ENCODE measurements at regions not wholly inside any gene's neighbourhood (a gene's known extent, or its start where the extent isn't known, plus 50 kb on each side); places are given as distances from the start of the nearest gene placed in this dataset.

DNA sequence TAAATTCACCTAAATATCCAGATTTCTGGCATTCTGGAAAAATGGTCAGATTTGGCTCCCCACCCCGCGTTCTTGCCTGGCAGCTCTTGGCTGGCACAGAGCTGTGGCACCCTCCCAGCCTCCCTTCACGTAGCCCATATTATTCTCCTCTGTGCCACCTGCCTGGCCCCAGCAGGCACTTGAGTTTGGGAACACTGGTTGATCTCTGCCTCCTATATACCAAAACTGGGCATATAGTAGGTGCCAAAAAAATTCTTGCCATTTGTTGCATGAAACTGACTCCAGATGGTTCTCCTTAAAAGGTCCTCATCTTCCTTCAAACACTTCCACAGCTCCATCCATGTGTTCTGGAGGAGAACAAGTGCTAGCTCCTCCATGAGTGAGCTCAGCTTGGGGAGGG, 167.0 kb downstream of the RPS24 start:
- no peak overlapping the region for H3K4me3 ChIP-seq (ENCODE audit: low read length)
- TF ChIP-seq ZNF274 (IDR thresholded peaks at IDR 0.05; ENCODE audit: low read depth, low read length), result no peak

- no peak for TF ChIP-seq ZNF274 (IDR thresholded peaks at IDR 0.05; ENCODE audit: low read depth, low read length)
- no peak overlapping the region for H3K4me3 ChIP-seq (ENCODE audit: low read length)
Measured at GRCh38 chr10:78202386-78202785, 168.7 kb downstream of the RPS24 start.

DNA sequence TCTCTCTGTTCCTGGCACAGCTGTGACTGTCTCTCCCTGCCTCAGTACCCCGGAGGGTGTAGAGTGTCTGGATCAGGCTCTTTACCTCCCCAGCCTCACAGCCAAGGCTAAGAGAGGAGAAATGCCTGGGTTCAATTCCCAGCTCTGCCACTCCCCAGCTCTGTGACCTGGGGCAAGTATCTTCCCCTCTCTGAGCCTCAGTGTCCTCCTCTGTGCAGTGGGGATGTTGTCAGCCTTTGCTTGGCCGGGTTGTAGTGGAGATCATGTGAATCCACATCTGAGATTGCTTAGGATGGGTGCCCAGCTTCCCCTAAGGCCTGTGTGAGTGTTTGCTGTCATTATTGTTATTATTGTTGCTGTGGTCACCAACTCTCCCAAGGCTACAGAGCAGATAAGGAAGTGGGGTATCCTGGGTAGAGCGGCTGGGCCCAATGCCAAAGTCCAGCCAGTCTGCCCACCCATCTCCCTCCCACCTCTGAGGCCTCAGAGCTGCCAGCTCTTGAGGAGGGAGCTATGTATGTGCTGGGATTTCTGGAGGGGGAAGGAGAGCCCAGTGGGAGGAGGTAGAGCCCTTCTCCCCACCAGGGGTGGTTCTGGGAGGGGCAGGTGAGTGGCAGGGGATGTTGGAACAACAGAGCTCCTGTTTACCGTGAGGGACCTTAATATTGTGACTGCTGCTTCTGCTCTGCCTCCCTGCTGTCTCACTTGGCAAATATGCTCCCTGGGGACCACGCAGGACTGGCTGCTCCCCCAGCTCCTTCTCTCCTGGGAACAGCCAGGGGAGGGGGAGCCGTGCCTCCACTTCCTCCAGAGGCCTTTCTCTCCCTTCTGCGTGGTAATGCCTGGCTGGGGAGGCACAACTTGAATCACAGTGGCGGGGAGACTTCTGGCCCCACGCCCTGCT, 170.5 kb downstream of the RPS24 start:
- no peak for TF ChIP-seq ZNF274 (IDR thresholded peaks at IDR 0.05; ENCODE audit: low read depth, low read length)
- no peak overlapping the region for H3K4me3 ChIP-seq (ENCODE audit: low read length)

DNA sequence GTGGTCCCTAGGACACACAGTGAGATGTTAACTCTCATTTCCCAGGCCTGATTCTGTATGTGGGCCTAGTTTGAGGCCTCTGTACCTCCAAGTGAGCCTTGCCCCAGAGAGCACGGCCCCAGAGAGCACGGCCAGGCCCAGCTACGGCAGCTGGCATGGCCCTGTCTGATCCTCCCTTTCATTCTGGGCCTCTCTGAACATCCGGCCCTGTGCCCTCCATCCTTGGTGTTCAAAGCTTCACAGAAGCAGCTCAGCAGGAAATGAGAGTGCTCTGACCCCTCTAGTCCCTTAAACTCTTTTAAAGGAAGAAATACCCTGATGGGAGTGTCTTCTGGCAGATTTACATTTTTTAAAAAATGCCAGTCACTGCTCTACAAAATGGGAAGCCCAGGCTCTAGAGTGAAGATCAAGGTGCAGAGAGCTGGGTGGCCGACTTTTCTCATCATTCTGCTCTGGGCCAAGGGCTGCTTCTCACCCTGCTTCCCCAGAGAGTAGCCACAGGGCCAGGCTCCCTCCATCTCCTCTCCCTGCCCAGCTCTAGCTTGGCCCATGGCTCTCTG, 171.9 kb downstream of the RPS24 start:
- TF ChIP-seq ZNF274 (IDR thresholded peaks at IDR 0.05; ENCODE audit: low read depth, low read length), result no peak
- H3K4me3 ChIP-seq (ENCODE audit: low read length), result no peak overlapping the region

GRCh38 chr10:78207216-78207615, 173.6 kb downstream of the RPS24 start:
- no peak overlapping the region for H3K4me3 ChIP-seq (ENCODE audit: low read length)
- no peak for TF ChIP-seq ZNF274 (IDR thresholded peaks at IDR 0.05; ENCODE audit: low read depth, low read length)

DNA sequence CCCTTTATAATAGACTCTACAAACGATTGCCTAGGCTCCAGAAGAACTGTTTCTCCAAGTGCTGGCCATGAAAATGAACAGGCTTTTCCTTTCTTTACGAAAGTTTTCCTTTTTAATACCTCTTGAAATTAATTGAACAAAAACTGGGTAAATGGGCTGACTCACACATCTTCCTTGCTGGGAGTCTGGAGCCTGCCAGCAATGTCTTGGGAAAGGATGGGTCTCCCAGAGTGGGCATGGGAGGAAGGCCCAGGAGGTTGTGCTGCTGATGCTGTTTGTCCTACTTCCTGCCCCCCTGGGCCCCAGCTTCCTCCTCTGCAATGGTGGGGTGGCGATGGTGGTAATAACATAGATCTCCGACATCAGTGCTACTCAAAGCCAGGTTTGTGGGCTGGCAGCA, 174.1 kb downstream of the RPS24 start:
- H3K4me3 ChIP-seq (ENCODE audit: low read length), result no peak overlapping the region
- no peak for TF ChIP-seq ZNF274 (IDR thresholded peaks at IDR 0.05; ENCODE audit: low read depth, low read length)

DNA sequence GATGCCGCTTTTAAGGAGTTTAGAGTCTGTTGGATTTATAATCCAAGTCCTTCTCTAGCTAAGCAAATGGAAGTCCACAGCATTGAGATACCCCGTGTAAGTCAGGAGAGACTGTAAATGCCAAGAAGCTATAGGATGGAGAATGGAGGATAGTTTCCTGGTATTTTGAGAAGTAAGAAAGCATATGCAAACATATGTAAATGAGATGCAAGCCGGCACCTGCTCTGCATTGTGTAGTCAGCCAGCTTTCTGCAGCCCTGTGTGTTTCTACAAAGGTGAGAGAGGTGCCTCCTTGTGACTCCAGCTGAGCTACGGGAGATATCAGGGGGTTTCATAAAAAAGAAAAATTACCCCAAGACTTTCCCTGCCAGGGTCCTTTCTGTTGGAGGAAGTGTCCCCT, 176.3 kb downstream of the RPS24 start:
- H3K4me3 ChIP-seq (ENCODE audit: low read length), result no peak overlapping the region
- TF ChIP-seq ZNF274 (IDR thresholded peaks at IDR 0.05; ENCODE audit: low read depth, low read length), result no peak

DNA sequence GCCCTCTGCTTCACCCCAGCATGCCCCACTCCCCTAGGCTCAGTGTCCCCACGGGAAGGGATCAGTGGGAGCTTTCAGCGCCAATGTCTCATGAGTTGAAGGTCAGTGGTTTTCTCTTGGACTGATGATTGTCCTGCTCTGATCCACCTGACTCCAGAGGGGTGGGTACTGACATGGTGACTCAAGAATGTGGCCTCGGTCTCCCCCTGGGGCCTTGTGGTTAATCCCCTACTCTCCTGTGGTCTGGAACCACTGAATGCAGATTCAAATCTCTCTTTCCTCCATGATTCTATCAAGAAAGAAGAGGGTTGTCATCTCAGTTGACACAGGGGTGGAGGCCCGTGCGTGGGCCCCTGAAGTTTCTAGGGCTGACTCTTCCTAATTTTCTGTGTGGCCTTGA, 176.9 kb downstream of the RPS24 start:
- H3K4me3 ChIP-seq (ENCODE audit: low read length), result no peak overlapping the region
- no peak for TF ChIP-seq ZNF274 (IDR thresholded peaks at IDR 0.05; ENCODE audit: low read depth, low read length)

DNA sequence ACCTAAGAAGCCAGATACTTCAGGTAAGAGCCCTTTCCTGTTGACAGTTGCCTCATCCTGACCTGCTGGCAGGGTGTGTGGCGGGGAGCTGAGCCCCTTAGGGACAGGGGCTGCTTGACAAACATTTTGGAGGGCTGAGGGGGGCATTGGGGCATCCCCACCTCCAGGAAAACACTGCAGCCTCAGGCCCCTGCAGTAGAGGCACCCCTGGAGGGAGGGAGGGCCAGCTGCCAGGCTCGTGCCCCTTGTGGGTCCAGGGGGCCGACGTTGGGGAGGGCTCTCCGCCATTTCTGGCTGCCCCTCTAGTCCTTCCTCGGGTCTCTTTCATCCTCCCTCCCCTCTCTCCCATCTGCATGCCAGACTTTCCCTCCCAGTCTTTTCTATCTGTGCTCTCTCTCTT, 177.3 kb downstream of the RPS24 start:
- no peak overlapping the region for H3K4me3 ChIP-seq (ENCODE audit: low read length)
- TF ChIP-seq ZNF274 (IDR thresholded peaks at IDR 0.05; ENCODE audit: low read depth, low read length), result no peak

- no peak for TF ChIP-seq ZNF274 (IDR thresholded peaks at IDR 0.05; ENCODE audit: low read depth, low read length)
- H3K4me3 ChIP-seq (ENCODE audit: low read length), result no peak overlapping the region
Measured at GRCh38 chr10:78211561-78212051, 177.9 kb downstream of the RPS24 start.

GRCh38 chr10:78212060-78212785, 178.6 kb downstream of the RPS24 start:
- TF ChIP-seq ZNF274 (IDR thresholded peaks at IDR 0.05; ENCODE audit: low read depth, low read length), result no peak
- H3K4me3 ChIP-seq (ENCODE audit: low read length), result no peak overlapping the region

GRCh38 chr10:78212786-78213175, 179.1 kb downstream of the RPS24 start:
- H3K4me3 ChIP-seq (ENCODE audit: low read length), result no peak overlapping the region
- TF ChIP-seq ZNF274 (IDR thresholded peaks at IDR 0.05; ENCODE audit: low read depth, low read length), result no peak

GRCh38 chr10:78214955-78215354, 181.3 kb downstream of the RPS24 start:
- H3K4me3 ChIP-seq (ENCODE audit: low read length), result no peak overlapping the region
- no peak for TF ChIP-seq ZNF274 (IDR thresholded peaks at IDR 0.05; ENCODE audit: low read depth, low read length)

DNA sequence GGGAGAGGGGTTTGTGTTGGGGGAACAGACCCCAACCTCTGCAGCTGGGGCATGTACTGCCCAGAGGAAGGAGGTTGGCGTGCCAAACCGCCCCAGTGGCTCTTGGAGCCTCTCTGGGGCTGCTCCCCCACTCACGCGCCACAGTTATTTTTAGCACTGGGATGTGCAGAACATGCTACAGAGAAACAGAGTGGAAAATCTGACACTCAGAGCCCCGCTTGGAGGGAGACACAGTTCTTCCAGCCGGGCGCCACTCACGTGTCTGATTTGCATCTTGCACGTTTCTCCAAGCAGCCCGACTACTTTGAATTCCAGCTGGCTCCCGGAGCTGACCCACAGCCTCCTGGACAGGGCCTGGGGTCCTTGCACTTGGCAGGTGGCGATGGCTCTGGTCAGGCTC, 182.0 kb downstream of the RPS24 start:
- no peak for TF ChIP-seq ZNF274 (IDR thresholded peaks at IDR 0.05; ENCODE audit: low read depth, low read length)
- no peak overlapping the region for H3K4me3 ChIP-seq (ENCODE audit: low read length)

DNA sequence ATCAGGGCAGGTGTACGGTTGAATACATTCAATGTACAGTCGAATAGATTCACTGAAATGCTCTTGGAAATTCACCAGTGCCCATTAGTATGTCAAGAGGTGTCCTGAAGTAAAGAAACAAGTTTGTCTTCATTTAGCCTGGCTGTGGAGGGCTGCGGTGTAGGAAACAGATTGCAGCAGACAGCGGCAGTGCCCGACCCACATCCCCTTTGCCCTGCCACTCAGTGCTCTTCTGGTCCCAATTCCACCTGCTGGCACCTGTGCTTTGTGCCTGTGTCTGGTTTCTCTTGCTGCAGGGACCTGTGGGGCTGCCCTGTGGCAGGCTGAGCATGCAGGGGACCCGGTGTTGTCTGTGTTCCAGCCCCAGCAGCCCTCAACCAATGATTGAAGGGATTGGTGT, 183.7 kb downstream of the RPS24 start:
- no peak overlapping the region for H3K4me3 ChIP-seq (ENCODE audit: low read length)
- TF ChIP-seq ZNF274 (IDR thresholded peaks at IDR 0.05; ENCODE audit: low read depth, low read length), result no peak

Data from GM08714 (cell line).